HG02759 (cell line): ENCODE measurements at regions not wholly inside any gene's neighbourhood (a gene's known extent, or its start where the extent isn't known, plus 50 kb on each side); places are given as distances from the start of the nearest gene placed in this dataset.
A peak's percentile ranks its signal among the peaks of the same experiment; 100 is the strongest.

Experiments
- ATAC-seq: cut with Tn5 transposase; IDR thresholded peaks from one replicate; pipeline ENCODE4 v1.9.1; 2021; ENCODE audit warnings: mild to moderate bottlenecking, moderate library complexity; ENCODE audit not compliant: unreplicated experiment

DNA sequence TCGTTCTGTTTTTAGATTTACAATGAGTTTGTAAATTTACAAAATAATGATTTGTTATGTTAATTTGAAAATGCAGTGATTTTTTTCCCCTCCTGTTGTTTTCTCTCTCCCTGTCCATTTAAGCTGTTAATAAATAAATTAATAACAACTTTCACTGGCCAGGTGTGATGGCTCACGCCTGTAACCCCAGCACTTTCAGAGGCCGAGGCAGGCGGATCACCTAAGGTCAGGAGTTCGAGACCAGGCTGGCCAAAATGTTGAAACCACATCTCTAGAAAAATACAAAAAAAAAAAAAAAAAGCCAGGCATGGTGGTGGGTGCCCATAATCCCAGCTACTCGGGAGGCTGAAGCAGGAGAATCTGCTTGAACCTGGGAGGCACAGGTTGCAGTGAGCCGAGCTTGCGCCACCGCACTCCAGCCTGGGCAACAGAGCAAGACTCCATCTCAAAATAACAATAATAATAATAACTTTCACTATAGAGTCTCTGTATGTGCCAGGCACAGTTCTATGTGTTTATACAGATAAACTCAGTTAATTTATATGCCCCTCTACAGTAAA is 229.2 kb upstream of the ARGLU1 start:
- ATAC-seq = no peak

- peak; percentile 43 for ATAC-seq
These were observed 228.5 kb upstream of the ARGLU1 start for GRCh38 chr13:106796280-106797047.

GRCh38 chr13:106795847-106796246 is 227.9 kb upstream of the ARGLU1 start:
- ATAC-seq = peak; percentile 21

DNA sequence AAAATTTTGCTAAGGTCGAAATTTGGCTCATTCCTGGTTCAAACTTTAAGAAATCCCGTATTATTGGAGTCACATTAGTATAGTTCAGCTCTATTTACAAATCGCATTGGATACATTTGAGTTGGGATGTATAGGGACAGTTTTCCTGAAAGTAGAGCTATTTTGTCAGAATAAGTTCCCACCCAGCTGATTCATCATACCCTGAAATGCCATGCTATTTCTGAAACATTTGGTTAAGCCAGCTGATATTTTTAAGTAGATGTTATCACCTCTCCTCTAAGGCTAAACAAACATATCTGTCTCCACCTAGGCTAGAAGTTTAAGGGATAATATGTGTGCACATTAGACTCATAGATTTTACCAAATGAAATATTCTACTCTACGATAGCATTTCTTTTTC is 226.2 kb upstream of the ARGLU1 start:
- no peak for ATAC-seq

- no peak for ATAC-seq
These were observed 222.0 kb upstream of the ARGLU1 start for GRCh38 chr13:106789911-106790310.

- no peak for ATAC-seq
These were observed 218.1 kb upstream of the ARGLU1 start for GRCh38 chr13:106786006-106786563.

GRCh38 chr13:106774621-106775020 is 206.7 kb upstream of the ARGLU1 start:
- ATAC-seq = no peak

DNA sequence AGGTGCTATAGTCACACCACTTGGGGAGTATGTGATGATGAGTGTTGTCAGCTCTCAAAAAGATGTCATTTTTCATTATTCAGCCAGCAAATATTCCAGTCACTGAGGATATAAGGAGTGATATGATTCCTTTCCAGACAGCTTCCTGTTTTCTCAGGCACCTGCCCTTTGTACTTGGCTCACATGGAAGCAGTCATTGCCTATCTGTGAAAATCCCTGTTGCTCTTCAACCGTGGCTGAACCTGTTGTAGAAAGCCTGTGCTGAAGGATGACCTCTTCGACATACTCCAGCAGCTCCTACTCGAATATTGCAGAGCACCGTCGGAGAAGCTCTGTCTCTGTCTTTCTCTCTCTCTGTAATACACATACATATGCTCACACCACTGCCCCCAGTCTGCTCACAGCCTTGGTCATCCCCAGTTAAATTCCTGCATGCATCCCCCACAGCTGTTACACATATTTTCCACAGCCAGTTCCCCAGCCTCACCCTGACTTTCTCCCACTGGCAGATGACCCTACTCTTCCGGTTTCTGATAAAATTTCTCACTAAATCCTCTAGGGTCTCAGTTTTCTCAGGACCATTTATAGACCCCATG is 204.2 kb upstream of the ARGLU1 start:
- no peak for ATAC-seq

GRCh38 chr13:106768991-106769390 is 201.1 kb upstream of the ARGLU1 start:
- ATAC-seq = no peak

GRCh38 chr13:106762708-106763107 is 194.8 kb upstream of the ARGLU1 start:
- ATAC-seq = no peak

DNA sequence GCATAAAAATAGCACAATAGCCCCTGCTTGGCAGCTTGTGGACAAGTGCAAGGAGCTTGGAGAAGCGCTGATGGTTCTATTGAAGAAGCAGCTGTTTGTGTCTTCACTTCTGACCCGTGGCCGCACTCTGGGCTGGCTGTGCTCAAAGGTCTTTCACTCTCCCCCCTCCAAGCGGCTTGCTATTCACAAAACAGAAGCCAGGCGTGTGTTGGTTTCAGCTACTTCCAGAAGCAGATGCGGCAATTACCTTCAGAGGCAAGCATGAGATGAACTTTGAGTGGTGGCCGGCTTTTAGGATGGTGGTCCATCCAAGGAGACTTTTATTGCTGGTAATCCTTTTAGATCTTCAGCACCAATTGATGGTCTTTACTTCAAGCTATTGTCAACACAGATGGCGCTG is 188.5 kb upstream of the ARGLU1 start:
- ATAC-seq = no peak

GRCh38 chr13:106755542-106755941 is 187.6 kb upstream of the ARGLU1 start:
- no peak for ATAC-seq

GRCh38 chr13:106753251-106753650 is 185.3 kb upstream of the ARGLU1 start:
- ATAC-seq = no peak

DNA sequence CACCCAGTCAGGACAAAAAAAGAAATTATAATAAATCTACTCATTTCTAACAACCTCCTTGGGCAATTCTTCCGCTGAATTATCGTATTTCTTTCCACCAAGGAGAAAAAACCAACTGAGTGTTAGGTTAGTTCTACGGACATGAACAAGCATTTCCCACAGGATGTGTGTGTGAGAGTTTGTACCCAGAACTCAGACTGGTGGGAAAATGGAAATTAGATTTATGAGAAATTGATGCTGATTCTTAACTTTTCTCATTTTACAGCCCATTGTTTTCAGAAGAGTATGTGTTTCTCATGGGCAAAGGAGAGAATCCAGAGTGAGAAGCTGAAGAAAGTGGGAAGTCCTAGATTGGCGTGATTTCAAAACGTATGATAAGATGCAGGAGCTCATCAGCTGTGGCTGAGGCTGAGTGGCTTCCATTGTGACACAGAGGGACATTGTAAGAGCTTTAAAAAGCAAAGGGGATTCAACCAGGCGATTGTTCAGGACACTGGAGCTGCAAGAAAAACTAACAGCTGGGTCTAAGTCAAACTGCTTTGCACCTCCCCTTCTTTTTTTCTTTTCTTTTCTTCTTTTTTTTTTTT is 184.7 kb upstream of the ARGLU1 start:
- no peak for ATAC-seq

DNA sequence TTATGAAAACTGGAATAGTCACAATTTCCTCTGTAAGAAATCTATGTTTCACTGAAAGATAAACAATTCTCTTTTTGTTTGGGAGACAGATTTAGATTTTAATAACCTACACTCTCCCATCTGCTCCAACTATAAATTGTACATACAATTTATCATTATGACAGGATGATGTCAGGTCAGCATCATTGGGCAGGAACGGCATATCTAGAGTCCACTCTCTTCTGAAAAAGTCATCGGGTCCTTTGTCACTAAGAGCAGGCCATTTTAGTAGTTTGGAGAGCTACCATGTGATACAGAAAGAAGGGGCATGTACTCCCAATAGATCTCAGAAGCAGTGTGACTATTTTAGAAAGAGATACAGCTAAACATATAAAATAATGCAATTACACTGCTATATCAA is 180.8 kb upstream of the ARGLU1 start:
- no peak for ATAC-seq

DNA sequence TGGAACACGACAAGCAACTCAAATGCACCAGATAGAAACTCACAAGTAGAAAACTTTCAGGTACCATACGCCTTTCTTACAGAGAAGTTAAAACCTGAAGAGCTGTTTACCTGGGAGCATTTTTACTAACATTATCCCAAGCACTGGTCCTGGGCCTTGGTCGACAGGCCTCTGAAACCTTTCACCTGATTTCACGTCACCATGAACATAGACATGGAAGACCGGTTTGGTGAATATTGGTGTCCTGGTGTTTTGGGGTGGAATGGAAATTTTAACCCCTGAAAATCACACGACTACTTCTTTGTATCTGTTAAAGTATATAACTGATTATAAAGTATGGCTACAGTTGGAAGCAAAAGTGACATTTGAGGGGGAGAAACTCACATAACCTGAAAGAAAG is 176.6 kb upstream of the ARGLU1 start:
- ATAC-seq = no peak

- ATAC-seq = no peak
These were observed 170.3 kb upstream of the ARGLU1 start for GRCh38 chr13:106738186-106738678.

GRCh38 chr13:106736941-106737340 is 169.0 kb upstream of the ARGLU1 start:
- no peak for ATAC-seq

DNA sequence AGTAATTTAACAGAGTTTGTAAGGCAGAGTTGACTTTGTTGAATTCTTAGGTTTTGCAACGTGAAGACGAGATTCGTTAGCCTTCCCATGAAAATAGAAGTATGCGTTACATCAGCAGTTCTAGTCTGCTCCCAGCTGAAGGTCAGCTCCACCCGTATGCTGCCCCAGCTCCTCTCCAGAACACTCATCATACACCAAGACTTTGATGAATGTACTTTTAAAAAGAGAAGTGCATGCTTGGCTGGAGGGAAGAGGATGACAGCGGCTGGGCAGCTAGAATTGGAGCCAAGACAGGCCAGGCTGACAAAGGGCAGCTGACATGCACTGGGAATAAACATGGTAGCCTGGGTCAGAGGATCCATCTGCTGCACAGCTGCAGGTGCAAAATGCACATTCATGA is 166.3 kb upstream of the ARGLU1 start:
- ATAC-seq = no peak

- no peak for ATAC-seq
These were observed 155.1 kb upstream of the ARGLU1 start for GRCh38 chr13:106723036-106723435.

GRCh38 chr13:106722620-106723019 is 154.7 kb upstream of the ARGLU1 start:
- ATAC-seq = no peak

- ATAC-seq = no peak
These were observed 153.7 kb upstream of the ARGLU1 start for GRCh38 chr13:106721599-106721998.
